Ovary (tissue), 3 donors: ENCODE measurements at regions not wholly inside any gene's neighbourhood (a gene's known extent, or its start where the extent isn't known, plus 50 kb on each side); places are given as distances from the start of the nearest gene placed in this dataset.

ENCODE experiments used
- EP300 ChIP-seq: sonication (generic); formaldehyde crosslinking; IDR thresholded peaks from one replicate; pipeline ENCODE4 v1.6.1; 2017; ENCODE audit warnings: antibody characterized with exemption
- TF ChIP-seq, protein P1 (sequence below), 3 donors: fragments of 450-650 bp in 2 of 3; fragments of 200-600 bp in 1 of 3; IDR thresholded peaks; one replicate each; pipeline versions ENCODE4 v1.5.1 to v1.8.0; 2016 to 2022; ENCODE audit warnings: antibody characterized with exemption in 3 of 3, mild to moderate bottlenecking in 1 of 3
- donor health status: DM: no; HTN: no; CAD: no.

DNA sequence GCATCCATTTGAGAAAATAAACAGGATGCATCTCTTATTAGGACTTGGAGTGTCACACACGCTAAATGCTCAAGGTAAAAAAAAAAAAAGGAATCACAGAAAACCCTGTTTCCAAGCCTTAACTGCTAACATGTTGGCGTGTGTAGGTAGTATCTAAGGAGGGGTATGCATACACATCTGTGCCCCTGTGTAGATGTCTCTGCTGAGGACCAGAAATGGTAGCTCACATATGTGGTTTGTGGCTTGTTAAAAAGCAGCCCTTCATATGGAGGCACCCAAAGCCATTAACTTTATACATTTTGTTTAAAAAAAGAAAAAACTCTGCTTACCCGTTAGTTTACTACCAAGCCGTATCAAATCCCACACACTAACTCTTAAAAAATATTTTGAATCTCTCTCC, 314.1 kb downstream of the SNAPC1 start:
- TF ChIP-seq EP300: no peak
- TF ChIP-seq, protein P1, sequence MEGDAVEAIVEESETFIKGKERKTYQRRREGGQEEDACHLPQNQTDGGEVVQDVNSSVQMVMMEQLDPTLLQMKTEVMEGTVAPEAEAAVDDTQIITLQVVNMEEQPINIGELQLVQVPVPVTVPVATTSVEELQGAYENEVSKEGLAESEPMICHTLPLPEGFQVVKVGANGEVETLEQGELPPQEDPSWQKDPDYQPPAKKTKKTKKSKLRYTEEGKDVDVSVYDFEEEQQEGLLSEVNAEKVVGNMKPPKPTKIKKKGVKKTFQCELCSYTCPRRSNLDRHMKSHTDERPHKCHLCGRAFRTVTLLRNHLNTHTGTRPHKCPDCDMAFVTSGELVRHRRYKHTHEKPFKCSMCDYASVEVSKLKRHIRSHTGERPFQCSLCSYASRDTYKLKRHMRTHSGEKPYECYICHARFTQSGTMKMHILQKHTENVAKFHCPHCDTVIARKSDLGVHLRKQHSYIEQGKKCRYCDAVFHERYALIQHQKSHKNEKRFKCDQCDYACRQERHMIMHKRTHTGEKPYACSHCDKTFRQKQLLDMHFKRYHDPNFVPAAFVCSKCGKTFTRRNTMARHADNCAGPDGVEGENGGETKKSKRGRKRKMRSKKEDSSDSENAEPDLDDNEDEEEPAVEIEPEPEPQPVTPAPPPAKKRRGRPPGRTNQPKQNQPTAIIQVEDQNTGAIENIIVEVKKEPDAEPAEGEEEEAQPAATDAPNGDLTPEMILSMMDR (IDR thresholded peaks at IDR 0.05): no peak
